GM23338 (cell line): ENCODE measurements at regions not wholly inside any gene's neighbourhood (a gene's known extent, or its start where the extent isn't known, plus 50 kb on each side); places are given as distances from the start of the nearest gene placed in this dataset.

Experiments
- ATAC-seq: fragments of 200-7000 bp; cut with Tn5 transposase; 3 replicates; pipeline ENCODE4 v1.9.1; 2020
- DNase-seq: peaks from one replicate; pipeline ENCODE4 v3.0.0-alpha.2; 2015; ENCODE audit warnings: low spot score
- H2AFZ ChIP-seq: fragments of 200-600 bp; sonication (generic); 2 replicates; pipeline ENCODE4 v1.8.0; 2016; ENCODE audit warnings: antibody characterized with exemption, mild to moderate bottlenecking, moderate library complexity
- H3F3A ChIP-seq: fragments of 200-600 bp; sonication (generic); replicated peaks from 2 replicates; pipeline ENCODE4 v1.8.0; 2017; ENCODE audit warnings: antibody characterized with exemption, mixed run types, low read depth
- H3K27ac ChIP-seq: fragments of 200-600 bp; sonication (generic); 2 replicates; pipeline ENCODE4 v1.6.1; 2016; ENCODE audit warnings: low read depth
- H3K27me3 ChIP-seq: fragments of 200-600 bp; sonication (generic); 2 replicates; pipeline ENCODE4 v1.8.0; 2016; ENCODE audit warnings: mild to moderate bottlenecking, mixed run types, moderate library complexity; ENCODE audit not compliant: insufficient read depth
- H3K36me3 ChIP-seq: fragments of 200-600 bp; sonication (generic); 2 replicates; pipeline ENCODE4 v1.8.0; 2016; ENCODE audit warnings: mild to moderate bottlenecking; ENCODE audit not compliant: insufficient read depth
- H3K4me1 ChIP-seq: fragments of 200-600 bp; sonication (generic); 2 replicates; pipeline ENCODE4 v1.8.0; 2016; ENCODE audit warnings: mild to moderate bottlenecking, moderate library complexity; ENCODE audit not compliant: insufficient read depth
- H3K4me2 ChIP-seq: fragments of 200-600 bp; sonication (generic); 2 replicates; pipeline ENCODE4 v1.7.1; 2017; ENCODE audit warnings: mixed run types
- H3K4me3 ChIP-seq: fragments of 200-600 bp; sonication (generic); 2 replicates; pipeline ENCODE4 v1.6.1; 2016; ENCODE audit warnings: mixed run types
- H3K79me2 ChIP-seq: fragments of 200-600 bp; sonication (generic); replicated peaks from 2 replicates; pipeline ENCODE4 v1.8.0; 2017; ENCODE audit warnings: mild to moderate bottlenecking; ENCODE audit not compliant: insufficient read depth
- H3K9me2 ChIP-seq: fragments of 200-600 bp; sonication (generic); 2 replicates; pipeline ENCODE4 v1.8.0; 2017; ENCODE audit not compliant: insufficient read depth
- H4K20me1 ChIP-seq: fragments of 200-600 bp; sonication (generic); replicated peaks from 2 replicates; pipeline ENCODE4 v1.8.0; 2017; ENCODE audit warnings: mild to moderate bottlenecking; ENCODE audit not compliant: insufficient read depth
- H3K27ac Mint-ChIP-seq: 2 replicates; pipeline ENCODE4 v1.8.0; 2020; ENCODE audit warnings: inconsistent platforms, mild to moderate bottlenecking, moderate library complexity, mixed read lengths
- H3K27me3 Mint-ChIP-seq: 3 replicates; pipeline ENCODE4 v1.8.0; 2022; ENCODE audit warnings: low read depth, mild to moderate bottlenecking, moderate library complexity, mixed read lengths, inconsistent platforms; ENCODE audit not compliant: insufficient read depth, poor library complexity
- H3K36me3 Mint-ChIP-seq: 3 replicates; pipeline ENCODE4 v1.8.0; 2021; ENCODE audit warnings: low read depth, mild to moderate bottlenecking, inconsistent platforms, moderate library complexity, mixed read lengths
- H3K4me1 Mint-ChIP-seq: 3 replicates; pipeline ENCODE4 v1.8.0; 2020; ENCODE audit warnings: mild to moderate bottlenecking, inconsistent platforms, mixed read lengths
- H3K4me3 Mint-ChIP-seq: 3 replicates; pipeline ENCODE4 v1.8.0; 2021; ENCODE audit warnings: moderate library complexity, mild to moderate bottlenecking, inconsistent platforms, mixed read lengths
- H3K9me3 Mint-ChIP-seq: 3 replicates; pipeline ENCODE4 v1.8.0; 2020; ENCODE audit warnings: moderate library complexity, mild to moderate bottlenecking, inconsistent platforms, mixed read lengths
- CREB1 ChIP-seq: fragments of 250-450 bp; sonication (Bioruptor Pico); IDR thresholded peaks from 2 replicates; pipeline ENCODE4 v1.5.0; 2020; ENCODE audit warnings: low read depth, mild to moderate bottlenecking, moderate library complexity
- ETS1 ChIP-seq: IDR thresholded peaks from 2 replicates; pipeline ENCODE4 v1.6.1; 2016; ENCODE audit warnings: antibody characterized with exemption
- EZH2 ChIP-seq: fragments of 200-600 bp; sonication (generic); IDR thresholded peaks from one replicate; pipeline ENCODE4 v1.8.0; 2017; ENCODE audit warnings: antibody characterized with exemption, mild to moderate bottlenecking, low read depth; ENCODE audit not compliant: unreplicated experiment
- EZH2phosphoT487 ChIP-seq: fragments of 200-600 bp; sonication (generic); IDR thresholded peaks from one replicate; pipeline ENCODE4 v1.8.1; 2018; ENCODE audit warnings: antibody characterized with exemption; ENCODE audit not compliant: unreplicated experiment
- JUNB ChIP-seq: IDR thresholded peaks from one replicate; pipeline ENCODE4 v1.6.1; 2016; ENCODE audit warnings: antibody characterized with exemption; ENCODE audit not compliant: unreplicated experiment
- NANOG ChIP-seq: IDR thresholded peaks from 2 replicates; pipeline ENCODE4 v1.6.1; 2016; ENCODE audit warnings: antibody characterized with exemption, borderline replicate concordance
- POLR2AphosphoS5 ChIP-seq: IDR thresholded peaks from 2 replicates; pipeline ENCODE4 v1.6.1; 2016; ENCODE audit warnings: antibody characterized with exemption, low read depth
- REST ChIP-seq: IDR thresholded peaks from one replicate; pipeline ENCODE4 v1.6.1; 2018; ENCODE audit warnings: antibody characterized with exemption; ENCODE audit not compliant: unreplicated experiment
- STAT1 ChIP-seq: IDR thresholded peaks from one replicate; pipeline ENCODE4 v1.6.1; 2016; ENCODE audit warnings: antibody characterized with exemption; ENCODE audit not compliant: unreplicated experiment
- ZNF114 ChIP-seq: fragments of 250-450 bp; sonication (Bioruptor Pico); IDR thresholded peaks from 2 replicates; pipeline ENCODE4 v1.5.0; 2020; ENCODE audit warnings: mild to moderate bottlenecking, moderate library complexity
- ZNF331 ChIP-seq: fragments of 250-450 bp; sonication (Bioruptor Pico); IDR thresholded peaks from 2 replicates; pipeline ENCODE4 v1.5.0; 2020; ENCODE audit warnings: low read depth, mild to moderate bottlenecking, moderate library complexity
- TF ChIP-seq, protein P1 (sequence below), 2 experiments: fragments of 200-600 bp in 1 of 2; sonication (generic) in 1 of 2; conservative IDR thresholded peaks; 2 replicates each; pipeline versions ENCODE4 v1.5.1 to v1.6.1; 2016 to 2017; ENCODE audit warnings: antibody characterized with exemption in 2 of 2, low read depth in 2 of 2, mild to moderate bottlenecking in 2 of 2, moderate library complexity in 1 of 2
- TF ChIP-seq, protein P2 (sequence below): fragments of 250-450 bp; sonication (Bioruptor Pico); IDR thresholded peaks from 2 replicates; pipeline ENCODE4 v1.5.0; 2020; ENCODE audit warnings: mild to moderate bottlenecking, moderate library complexity

GRCh38 chr18:56173542-56174220 is 464.7 kb downstream of the TXNL1 start:
- peaks cover 9% of the 10 kb centered on the region; the same call in 1 of the 2 replicates for H3K4me1 ChIP-seq
- no peak overlapping the region for H3K4me3 ChIP-seq
- Mint-ChIP-seq H3K27ac (no peak overlapping the region), H3K36me3 (no peaks in the 10 kb centered on the region; the same call in 2 of the 3 replicates), H3K9me3 (no peaks in the 10 kb centered on the region; the same call in 2 of the 3 replicates), H3K4me3 (no peak overlapping the region), H3K4me1 (peaks cover 15% of the 10 kb centered on the region), H3K27me3 (peaks cover 2% of the 10 kb centered on the region)
- H3K79me2 ChIP-seq, result no peaks in the 10 kb centered on the region
- no peak overlapping the region for H3K27ac ChIP-seq
- DNase-seq (no peak), ATAC-seq (no peak)
- H3K4me2 ChIP-seq, result no peak overlapping the region
- peaks cover 5% of the 10 kb centered on the region; the same call in 1 of the 2 replicates for H3K9me2 ChIP-seq
- no peaks in the 10 kb centered on the region for H4K20me1 ChIP-seq
- H3K27me3 ChIP-seq, result no peaks in the 10 kb centered on the region
- no peak overlapping the region for H2AFZ ChIP-seq
- no peaks in the 10 kb centered on the region for H3K36me3 ChIP-seq
- H3F3A ChIP-seq, result no peaks in the 10 kb centered on the region
- no peak for TF ChIP-seq REST
- TF ChIP-seq, protein P1, sequence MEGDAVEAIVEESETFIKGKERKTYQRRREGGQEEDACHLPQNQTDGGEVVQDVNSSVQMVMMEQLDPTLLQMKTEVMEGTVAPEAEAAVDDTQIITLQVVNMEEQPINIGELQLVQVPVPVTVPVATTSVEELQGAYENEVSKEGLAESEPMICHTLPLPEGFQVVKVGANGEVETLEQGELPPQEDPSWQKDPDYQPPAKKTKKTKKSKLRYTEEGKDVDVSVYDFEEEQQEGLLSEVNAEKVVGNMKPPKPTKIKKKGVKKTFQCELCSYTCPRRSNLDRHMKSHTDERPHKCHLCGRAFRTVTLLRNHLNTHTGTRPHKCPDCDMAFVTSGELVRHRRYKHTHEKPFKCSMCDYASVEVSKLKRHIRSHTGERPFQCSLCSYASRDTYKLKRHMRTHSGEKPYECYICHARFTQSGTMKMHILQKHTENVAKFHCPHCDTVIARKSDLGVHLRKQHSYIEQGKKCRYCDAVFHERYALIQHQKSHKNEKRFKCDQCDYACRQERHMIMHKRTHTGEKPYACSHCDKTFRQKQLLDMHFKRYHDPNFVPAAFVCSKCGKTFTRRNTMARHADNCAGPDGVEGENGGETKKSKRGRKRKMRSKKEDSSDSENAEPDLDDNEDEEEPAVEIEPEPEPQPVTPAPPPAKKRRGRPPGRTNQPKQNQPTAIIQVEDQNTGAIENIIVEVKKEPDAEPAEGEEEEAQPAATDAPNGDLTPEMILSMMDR (conservative IDR thresholded peaks at IDR 0.05; ENCODE audit: low read depth in 2 of 2), result no peak
- TF ChIP-seq, protein P2, sequence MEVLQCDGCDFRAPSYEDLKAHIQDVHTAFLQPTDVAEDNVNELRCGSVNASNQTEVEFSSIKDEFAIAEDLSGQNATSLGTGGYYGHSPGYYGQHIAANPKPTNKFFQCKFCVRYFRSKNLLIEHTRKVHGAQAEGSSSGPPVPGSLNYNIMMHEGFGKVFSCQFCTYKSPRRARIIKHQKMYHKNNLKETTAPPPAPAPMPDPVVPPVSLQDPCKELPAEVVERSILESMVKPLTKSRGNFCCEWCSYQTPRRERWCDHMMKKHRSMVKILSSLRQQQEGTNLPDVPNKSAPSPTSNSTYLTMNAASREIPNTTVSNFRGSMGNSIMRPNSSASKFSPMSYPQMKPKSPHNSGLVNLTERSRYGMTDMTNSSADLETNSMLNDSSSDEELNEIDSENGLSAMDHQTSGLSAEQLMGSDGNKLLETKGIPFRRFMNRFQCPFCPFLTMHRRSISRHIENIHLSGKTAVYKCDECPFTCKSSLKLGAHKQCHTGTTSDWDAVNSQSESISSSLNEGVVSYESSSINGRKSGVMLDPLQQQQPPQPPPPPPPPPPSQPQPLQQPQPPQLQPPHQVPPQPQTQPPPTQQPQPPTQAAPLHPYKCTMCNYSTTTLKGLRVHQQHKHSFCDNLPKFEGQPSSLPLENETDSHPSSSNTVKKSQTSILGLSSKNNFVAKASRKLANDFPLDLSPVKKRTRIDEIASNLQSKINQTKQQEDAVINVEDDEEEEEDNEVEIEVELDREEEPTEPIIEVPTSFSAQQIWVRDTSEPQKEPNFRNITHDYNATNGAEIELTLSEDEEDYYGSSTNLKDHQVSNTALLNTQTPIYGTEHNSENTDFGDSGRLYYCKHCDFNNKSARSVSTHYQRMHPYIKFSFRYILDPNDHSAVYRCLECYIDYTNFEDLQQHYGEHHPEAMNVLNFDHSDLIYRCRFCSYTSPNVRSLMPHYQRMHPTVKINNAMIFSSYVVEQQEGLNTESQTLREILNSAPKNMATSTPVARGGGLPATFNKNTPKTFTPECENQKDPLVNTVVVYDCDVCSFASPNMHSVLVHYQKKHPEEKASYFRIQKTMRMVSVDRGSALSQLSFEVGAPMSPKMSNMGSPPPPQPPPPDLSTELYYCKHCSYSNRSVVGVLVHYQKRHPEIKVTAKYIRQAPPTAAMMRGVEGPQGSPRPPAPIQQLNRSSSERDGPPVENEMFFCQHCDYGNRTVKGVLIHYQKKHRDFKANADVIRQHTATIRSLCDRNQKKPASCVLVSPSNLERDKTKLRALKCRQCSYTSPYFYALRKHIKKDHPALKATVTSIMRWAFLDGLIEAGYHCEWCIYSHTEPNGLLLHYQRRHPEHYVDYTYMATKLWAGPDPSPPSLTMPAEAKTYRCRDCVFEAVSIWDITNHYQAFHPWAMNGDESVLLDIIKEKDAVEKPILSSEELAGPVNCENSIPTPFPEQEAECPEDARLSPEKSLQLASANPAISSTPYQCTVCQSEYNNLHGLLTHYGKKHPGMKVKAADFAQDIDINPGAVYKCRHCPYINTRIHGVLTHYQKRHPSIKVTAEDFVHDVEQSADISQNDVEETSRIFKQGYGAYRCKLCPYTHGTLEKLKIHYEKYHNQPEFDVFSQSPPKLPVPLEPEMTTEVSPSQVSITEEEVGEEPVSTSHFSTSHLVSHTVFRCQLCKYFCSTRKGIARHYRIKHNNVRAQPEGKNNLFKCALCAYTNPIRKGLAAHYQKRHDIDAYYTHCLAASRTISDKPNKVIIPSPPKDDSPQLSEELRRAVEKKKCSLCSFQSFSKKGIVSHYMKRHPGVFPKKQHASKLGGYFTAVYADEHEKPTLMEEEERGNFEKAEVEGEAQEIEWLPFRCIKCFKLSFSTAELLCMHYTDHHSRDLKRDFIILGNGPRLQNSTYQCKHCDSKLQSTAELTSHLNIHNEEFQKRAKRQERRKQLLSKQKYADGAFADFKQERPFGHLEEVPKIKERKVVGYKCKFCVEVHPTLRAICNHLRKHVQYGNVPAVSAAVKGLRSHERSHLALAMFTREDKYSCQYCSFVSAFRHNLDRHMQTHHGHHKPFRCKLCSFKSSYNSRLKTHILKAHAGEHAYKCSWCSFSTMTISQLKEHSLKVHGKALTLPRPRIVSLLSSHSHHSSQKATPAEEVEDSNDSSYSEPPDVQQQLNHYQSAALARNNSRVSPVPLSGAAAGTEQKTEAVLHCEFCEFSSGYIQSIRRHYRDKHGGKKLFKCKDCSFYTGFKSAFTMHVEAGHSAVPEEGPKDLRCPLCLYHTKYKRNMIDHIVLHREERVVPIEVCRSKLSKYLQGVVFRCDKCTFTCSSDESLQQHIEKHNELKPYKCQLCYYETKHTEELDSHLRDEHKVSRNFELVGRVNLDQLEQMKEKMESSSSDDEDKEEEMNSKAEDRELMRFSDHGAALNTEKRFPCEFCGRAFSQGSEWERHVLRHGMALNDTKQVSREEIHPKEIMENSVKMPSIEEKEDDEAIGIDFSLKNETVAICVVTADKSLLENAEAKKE, result no peak
- TF ChIP-seq STAT1, result no peak
- TF ChIP-seq CREB1 (CRISPR knock-in tag), result no peak
- no peak for TF ChIP-seq ZNF331
- no peak for TF ChIP-seq ZNF114
- TF ChIP-seq NANOG, result no peak
- TF ChIP-seq EZH2, result no peak
- TF ChIP-seq POLR2AphosphoS5, result no peak
- no peak for TF ChIP-seq ETS1
- TF ChIP-seq EZH2phosphoT487, result no peak
- no peak for TF ChIP-seq JUNB
